ENCODE measurements at regions not wholly inside any gene's neighbourhood (a gene's known extent, or its start where the extent isn't known, plus 50 kb on each side); places are given as distances from the start of the nearest gene placed in this dataset.

GRCh38 chr4:26110493-26110892 lies 196.5 kb downstream of the SMIM20 start:
- H3K27ac Mint-ChIP-seq, result no peak overlapping the region
- H3K9me3 Mint-ChIP-seq, result peaks cover 8% of the 10 kb centered on the region
- no peak overlapping the region for H3K4me3 Mint-ChIP-seq
- H3K36me3 Mint-ChIP-seq, result no peaks in the 10 kb centered on the region
- DNase-seq (ENCODE audit: low spot score in 2 of 2) (no peak), ATAC-seq (no peak)
- H3K4me1 Mint-ChIP-seq, result peaks cover 9% of the 10 kb centered on the region

GRCh38 chr4:26113339-26113940 lies 199.4 kb downstream of the SMIM20 start:
- DNase-seq (ENCODE audit: low spot score in 2 of 2) (no peak), ATAC-seq (no peak)
- H3K27ac Mint-ChIP-seq, result no peak overlapping the region
- peaks cover 13% of the 10 kb centered on the region for H3K4me1 Mint-ChIP-seq
- H3K36me3 Mint-ChIP-seq, result no peaks in the 10 kb centered on the region
- H3K9me3 Mint-ChIP-seq, result peaks cover 8% of the 10 kb centered on the region
- no peak overlapping the region for H3K4me3 Mint-ChIP-seq

- Mint-ChIP-seq H3K9me3 (peaks cover 8% of the 10 kb centered on the region), H3K27ac (no peak overlapping the region)
- peak; percentile 49 for ATAC-seq
These were observed 202.0 kb downstream of the SMIM20 start for GRCh38 chr4:26116057-26116456.

GRCh38 chr4:26120098-26120825 lies 200.6 kb upstream of the RBPJ start:
- no peaks in the 10 kb centered on the region for H3K36me3 Mint-ChIP-seq
- H3K4me1 Mint-ChIP-seq, result peaks cover 13% of the 10 kb centered on the region
- H3K4me3 Mint-ChIP-seq, result no peak overlapping the region
- DNase-seq (ENCODE audit: low spot score in 2 of 2), result no peak
- no peaks in the 10 kb centered on the region for H3K9me3 Mint-ChIP-seq
- ATAC-seq, result no peak
- H3K27ac Mint-ChIP-seq, result no peak overlapping the region

More at GRCh38 chr4:26116057-26116456, 202.0 kb downstream of the SMIM20 start:
- Mint-ChIP-seq H3K36me3 (no peaks in the 10 kb centered on the region), H3K4me3 (no peak overlapping the region), H3K4me1 (peaks cover 13% of the 10 kb centered on the region)
- no peak for DNase-seq (ENCODE audit: low spot score in 2 of 2)

- Mint-ChIP-seq H3K4me1 (peaks cover 22% of the 10 kb centered on the region), H3K9me3 (no peaks in the 10 kb centered on the region), H3K4me3 (no peak overlapping the region), H3K27ac (no peak overlapping the region), H3K36me3 (no peaks in the 10 kb centered on the region)
- DNase-seq (ENCODE audit: low spot score in 2 of 2) (no peak), ATAC-seq (no peak)
These were observed 198.1 kb upstream of the RBPJ start for GRCh38 chr4:26122690-26123089.

- DNase-seq (ENCODE audit: low spot score in 2 of 2) (no peak), ATAC-seq (peak; percentile 39)
- H3K9me3 Mint-ChIP-seq, result peaks cover 6% of the 10 kb centered on the region
- H3K4me1 Mint-ChIP-seq, result peaks cover 36% of the 10 kb centered on the region
- H3K36me3 Mint-ChIP-seq, result no peaks in the 10 kb centered on the region
- no peak overlapping the region for H3K27ac Mint-ChIP-seq
- no peak overlapping the region for H3K4me3 Mint-ChIP-seq
These were observed 196.0 kb upstream of the RBPJ start for GRCh38 chr4:26124753-26125321.

- ATAC-seq, result no peak
- Mint-ChIP-seq H3K36me3 (peaks cover 4% of the 10 kb centered on the region), H3K4me1 (peaks cover 50% of the 10 kb centered on the region), H3K9me3 (peaks cover 6% of the 10 kb centered on the region), H3K27ac (peak overlapping the region; percentile 35), H3K4me3 (no peak overlapping the region)
- DNase-seq (ENCODE audit: low spot score in 2 of 2), result no peak
These were observed 194.6 kb upstream of the RBPJ start for GRCh38 chr4:26126143-26126718.

GRCh38 chr4:26126994-26127393 lies 193.8 kb upstream of the RBPJ start:
- Mint-ChIP-seq H3K9me3 (peaks cover 6% of the 10 kb centered on the region), H3K4me3 (no peak overlapping the region), H3K4me1 (peaks cover 58% of the 10 kb centered on the region), H3K27ac (peak overlapping the region; percentile 35), H3K36me3 (peaks cover 11% of the 10 kb centered on the region)
- no peak for ATAC-seq
- DNase-seq (ENCODE audit: low spot score in 2 of 2), result no peak

- ATAC-seq, result peak; percentile 3
- DNase-seq (ENCODE audit: low spot score in 2 of 2), result no peak
- Mint-ChIP-seq H3K4me3 (no peak overlapping the region), H3K9me3 (peaks cover 6% of the 10 kb centered on the region), H3K27ac (no peak overlapping the region), H3K36me3 (peaks cover 19% of the 10 kb centered on the region), H3K4me1 (peaks cover 67% of the 10 kb centered on the region)
These were observed 192.9 kb upstream of the RBPJ start for GRCh38 chr4:26127851-26128337.

- peak in 1 of 2 donors; percentile 71 for DNase-seq (ENCODE audit: low spot score in 2 of 2)
- H3K4me1 Mint-ChIP-seq, result peaks cover 88% of the 10 kb centered on the region
- peak overlapping the region; percentile 27 for H3K4me3 Mint-ChIP-seq
- peak; percentile 84 for ATAC-seq
- peaks cover 24% of the 10 kb centered on the region for H3K36me3 Mint-ChIP-seq
- peaks cover 6% of the 10 kb centered on the region for H3K9me3 Mint-ChIP-seq
- peak overlapping the region; percentile 74 for H3K27ac Mint-ChIP-seq
These were observed 190.6 kb upstream of the RBPJ start for GRCh38 chr4:26130173-26130572.

GRCh38 chr4:26130841-26131432 lies 189.9 kb upstream of the RBPJ start:
- H3K9me3 Mint-ChIP-seq, result peaks cover 6% of the 10 kb centered on the region
- ATAC-seq, result peak; percentile 31
- no peak for DNase-seq (ENCODE audit: low spot score in 2 of 2)
- peak overlapping the region; percentile 27 for H3K4me3 Mint-ChIP-seq
- H3K4me1 Mint-ChIP-seq, result peaks cover 92% of the 10 kb centered on the region
- H3K27ac Mint-ChIP-seq, result peak overlapping the region; percentile 74
- peaks cover 24% of the 10 kb centered on the region for H3K36me3 Mint-ChIP-seq

- H3K36me3 Mint-ChIP-seq, result peaks cover 24% of the 10 kb centered on the region
- ATAC-seq, result peak; percentile 62
- peak overlapping the region; percentile 27 for H3K4me3 Mint-ChIP-seq
- peaks cover 6% of the 10 kb centered on the region for H3K9me3 Mint-ChIP-seq
- peaks cover 92% of the 10 kb centered on the region for H3K4me1 Mint-ChIP-seq
- DNase-seq (ENCODE audit: low spot score in 2 of 2), result peak; percentile 49 to 87
- H3K27ac Mint-ChIP-seq, result peak overlapping the region; percentile 74
These were observed 189.1 kb upstream of the RBPJ start for GRCh38 chr4:26131711-26132110.

GRCh38 chr4:26132858-26133257 lies 188.0 kb upstream of the RBPJ start:
- H3K4me1 Mint-ChIP-seq, result peaks cover 90% of the 10 kb centered on the region
- peak overlapping the region; percentile 27 for H3K4me3 Mint-ChIP-seq
- H3K27ac Mint-ChIP-seq, result peak overlapping the region; percentile 74
- peaks cover 6% of the 10 kb centered on the region for H3K9me3 Mint-ChIP-seq
- peaks cover 24% of the 10 kb centered on the region for H3K36me3 Mint-ChIP-seq
- DNase-seq (ENCODE audit: low spot score in 2 of 2), result no peak
- no peak for ATAC-seq

- Mint-ChIP-seq H3K27ac (peak overlapping the region; percentile 74), H3K36me3 (peaks cover 24% of the 10 kb centered on the region), H3K4me1 (peaks cover 88% of the 10 kb centered on the region), H3K9me3 (peaks cover under 1% of the 10 kb centered on the region), H3K4me3 (peak overlapping the region; percentile 27)
- DNase-seq (ENCODE audit: low spot score in 2 of 2) (no peak), ATAC-seq (peak; percentile 57)
These were observed 187.0 kb upstream of the RBPJ start for GRCh38 chr4:26133840-26134239.

GRCh38 chr4:26135331-26135730 lies 185.5 kb upstream of the RBPJ start:
- H3K9me3 Mint-ChIP-seq, result no peaks in the 10 kb centered on the region
- DNase-seq (ENCODE audit: low spot score in 2 of 2) (no peak), ATAC-seq (no peak)
- H3K27ac Mint-ChIP-seq, result peak overlapping the region; percentile 54
- H3K4me3 Mint-ChIP-seq, result no peak overlapping the region
- peaks cover 24% of the 10 kb centered on the region for H3K36me3 Mint-ChIP-seq
- peaks cover 95% of the 10 kb centered on the region for H3K4me1 Mint-ChIP-seq

All from stimulated activated effector memory CD8-positive, alpha-beta T cell treated with anti-CD3 and anti-CD28 coated beads, Interleukin-12 subunit alpha, Interleukin-12 subunit beta, amount 100 ng/mL, for 72 hours (primary cell).